Adrenal gland (tissue), 9 donors: ENCODE measurements at regions not wholly inside any gene's neighbourhood (a gene's known extent, or its start where the extent isn't known, plus 50 kb on each side); places are given as distances from the start of the nearest gene placed in this dataset.
A peak's percentile ranks its signal among the peaks of the same experiment; 100 is the strongest.

Experiments used
- DNase-seq, 7 donors: peaks; one replicate each; pipeline ENCODE4 v3.0.0-alpha.2; 2019 to 2020
- H3K27ac ChIP-seq, 5 donors: fragments of 200-600 bp; sonication (generic) in 4 of 5; 1 replicate in 3 of 5; 2 replicates in 2 of 5; pipeline versions ENCODE4 v1.5.1 to v1.8.0; 2016 to 2020; ENCODE audit warnings: mild to moderate bottlenecking in 1 of 5
- H3K27me3 ChIP-seq: fragments of 200-600 bp; 2 replicates; pipeline ENCODE4 v1.8.0; 2021
- H3K36me3 ChIP-seq, 2 donors: fragments of 200-600 bp; replicated peaks in 1 of 2; 1 replicate in 1 of 2; 2 replicates in 1 of 2; pipeline versions ENCODE4 v1.5.1 to v1.8.0; 2018 to 2022
- H3K4me1 ChIP-seq, 2 donors: fragments of 200-600 bp; replicated peaks in 1 of 2; 1 replicate in 1 of 2; 2 replicates in 1 of 2; pipeline versions ENCODE4 v1.5.1 to v1.8.0; 2018 to 2021
- H3K4me3 ChIP-seq, 4 donors: fragments of 200-600 bp; sonication (generic) in 3 of 4; one replicate each; pipeline ENCODE4 v1.5.1; 2016 to 2018
- H3K9me3 ChIP-seq, 3 donors: fragments of 200-600 bp; sonication (generic) in 1 of 3; replicated peaks in 1 of 3; 1 replicate in 2 of 3; 2 replicates in 1 of 3; pipeline versions ENCODE4 v1.5.1 to v1.8.0; 2016 to 2021
- CTCF ChIP-seq, 6 experiments: fragments of 450-650 bp in 4 of 6; fragments of 200-600 bp in 2 of 6; sonication (generic) in 1 of 6; IDR thresholded peaks; 1 replicate in 5 of 6; 2 replicates in 1 of 6; pipeline versions ENCODE4 v1.5.1 to v1.8.0; 2016 to 2021; ENCODE audit warnings: antibody characterized with exemption in 6 of 6, mild to moderate bottlenecking in 2 of 6, moderate library complexity in 1 of 6
- POLR2A ChIP-seq, 2 donors: fragments of 450-650 bp; IDR thresholded peaks; one replicate each; pipeline ENCODE4 v1.6.1; 2017; ENCODE audit warnings: antibody characterized with exemption in 2 of 2, mild to moderate bottlenecking in 2 of 2, moderate library complexity in 1 of 2
- WGBS, 4 donors: extraction: QIAGEN DNeasy Blood & Tissue Kit in 2 of 4; methylation state at CpG; one replicate each; pipeline versions ENCODE4 v1.1.5 to v1.1.7; 2013 to 2017; 5-methylcytosine and 5-hydroxymethylcytosine counted together
- intact Hi-C, 2 donors: fragments of 100-400 bp; cut with DNase I; formaldehyde crosslinking; loops; one replicate each; pipeline versions ENCODE4 v1.14.1 to v1.15.0; 2022 to 2023
- donor health status: healthy with polysubstance abuse.
- donor health status: Bipolar disorder and iron deficiency.
- donor health status: DM: yes; HTN: yes; CAD: no.
- donor health status: DM: no; HTN: no; CAD: no.
- donor health status: DM: no; HTN: no; CAD: no.

- peak overlapping the region in 3 of 5 donors; percentile 54 to 84 (median 78) for H3K27ac ChIP-seq
- no peaks in the 10 kb centered on the region for H3K27me3 ChIP-seq
- peak in 2 of 7 donors; percentile 33 to 41 for DNase-seq
- TF ChIP-seq CTCF (IDR thresholded peaks at IDR 0.05) (no peak), POLR2A (IDR thresholded peaks at IDR 0.05) (no peak)
- no peaks in the 10 kb centered on the region for H3K4me1 ChIP-seq
- H3K4me3 ChIP-seq, result peak overlapping the region in 3 of 4 donors; percentile 31 to 89 (median 82)
- intact Hi-C loops, result loop anchor here (5.0 to 10.0 kb wide), 4 partner anchors 90 to 855 kb away; partner anchors contain the start of gene EIF4G2 (in 1 of the 2)
- WGBS, 4 donors, result 31 to 41% (median 37%) methylated on average over 14 of the region's 14 CpGs
- no peaks in the 10 kb centered on the region for H3K9me3 ChIP-seq
- no peaks in the 10 kb centered on the region for H3K36me3 ChIP-seq
Observed at GRCh38 chr11:10931761-10932670, 74.2 kb upstream of the ZBED5 start.

- Histone ChIP-seq H3K27ac (peak overlapping the region in 4 of 5 donors; percentile 29 to 84 (median 66)), H3K4me1 (no peaks in the 10 kb centered on the region), H3K27me3 (no peaks in the 10 kb centered on the region), H3K4me3 (peak overlapping the region; percentile 31 to 89 (median 69)), H3K9me3 (no peaks in the 10 kb centered on the region), H3K36me3 (no peaks in the 10 kb centered on the region)
- 0 to 1% (median 0%) methylated on average over 19 to 69 of the region's 69 CpGs for WGBS, 4 donors
- intact Hi-C loops, result loop anchor here (5.0 to 10.0 kb wide), 4 partner anchors 91 to 856 kb away; partner anchors contain the start of gene EIF4G2 (in 1 of the 2)
- no peak for TF ChIP-seq POLR2A (IDR thresholded peaks at IDR 0.05)
- TF ChIP-seq CTCF (IDR thresholded peaks at IDR 0.05), result no peak
- DNase-seq, result peak; percentile 45 to 62 (median 57)
Observed at GRCh38 chr11:10930972-10931760, 73.3 kb upstream of the ZBED5 start.

GRCh38 chr11:10930224-10930971, 72.5 kb upstream of the ZBED5 start:
- WGBS, 4 donors, result 8 to 11% (median 9%) methylated on average over 23 to 35 of the region's 35 CpGs
- Histone ChIP-seq H3K9me3 (no peaks in the 10 kb centered on the region), H3K4me1 (no peaks in the 10 kb centered on the region), H3K27ac (peak overlapping the region in 4 of 5 donors; percentile 29 to 84 (median 66)), H3K36me3 (no peaks in the 10 kb centered on the region), H3K27me3 (no peaks in the 10 kb centered on the region), H3K4me3 (peak overlapping the region in 3 of 4 donors; percentile 18 to 89 (median 82))
- no peak for TF ChIP-seq POLR2A (IDR thresholded peaks at IDR 0.05)
- no peak for TF ChIP-seq CTCF (IDR thresholded peaks at IDR 0.05)
- peak in 1 of 7 donors; percentile 14 for DNase-seq
- intact Hi-C loops, result loop anchor here (5.0 to 10.0 kb wide), 4 partner anchors 92 to 857 kb away; partner anchors contain the start of gene EIF4G2 (in 1 of the 2)
